Fibroblast of mammary gland (primary cell): ENCODE measurements at regions not wholly inside any gene's neighbourhood (a gene's known extent, or its start where the extent isn't known, plus 50 kb on each side); places are given as distances from the start of the nearest gene placed in this dataset.

Source experiments
- DNase-seq: peaks from one replicate; pipeline ENCODE4 v3.0.0-alpha.2; 2010; ENCODE audit warnings: low read depth
- H3K4me3 ChIP-seq: 2 replicates; pipeline ENCODE4 v1.5.1; 2011; ENCODE audit warnings: low read depth, mild to moderate bottlenecking, low read length, moderate library complexity; ENCODE audit not compliant: control insufficient read depth
- CTCF ChIP-seq: conservative IDR thresholded peaks from 2 replicates; pipeline ENCODE4 v1.5.1; 2011; ENCODE audit warnings: low read depth, low read length, inconsistent platforms; ENCODE audit not compliant: control insufficient read depth, insufficient read depth

- no peak for DNase-seq
- no peak overlapping the region for H3K4me3 ChIP-seq
- TF ChIP-seq CTCF, result no peak
Measured at GRCh38 chr12:68529466-68529865, 81.2 kb upstream of the RAP1B start.

- no peak overlapping the region for H3K4me3 ChIP-seq
- TF ChIP-seq CTCF, result no peak
- no peak for DNase-seq
Measured at GRCh38 chr12:68529869-68530268, 80.8 kb upstream of the RAP1B start.

- no peak for TF ChIP-seq CTCF
- no peak for DNase-seq
- no peak overlapping the region for H3K4me3 ChIP-seq
Measured at GRCh38 chr12:68530299-68530698, 80.4 kb upstream of the RAP1B start.

- peak; percentile 73 for DNase-seq
- TF ChIP-seq CTCF, result no peak
- no peak overlapping the region for H3K4me3 ChIP-seq
Measured at GRCh38 chr12:68530965-68531364, 79.7 kb upstream of the RAP1B start.

GRCh38 chr12:68532204-68532886, 78.4 kb upstream of the RAP1B start:
- H3K4me3 ChIP-seq, result no peak overlapping the region
- DNase-seq, result peak; percentile 8
- no peak for TF ChIP-seq CTCF

- no peak for DNase-seq
- TF ChIP-seq CTCF, result no peak
- no peak overlapping the region for H3K4me3 ChIP-seq
Measured at GRCh38 chr12:68532887-68533248, 77.8 kb upstream of the RAP1B start.

GRCh38 chr12:68534108-68534507, 76.6 kb upstream of the RAP1B start:
- no peak overlapping the region for H3K4me3 ChIP-seq
- TF ChIP-seq CTCF, result no peak
- no peak for DNase-seq
